GM10847 (cell line): ENCODE measurements at regions not wholly inside any gene's neighbourhood (a gene's known extent, or its start where the extent isn't known, plus 50 kb on each side); places are given as distances from the start of the nearest gene placed in this dataset.

Experiments
- POLR2A ChIP-seq: IDR thresholded peaks from 2 replicates; pipeline ENCODE4 v1.6.1; 2011; ENCODE audit not compliant: insufficient read length; ENCODE audit errors: extremely low read depth

- no peak for TF ChIP-seq POLR2A
Measured at GRCh38 chr5:124621279-124621678, 125.2 kb downstream of the ZNF608 start.

GRCh38 chr5:124620743-124621142, 125.7 kb downstream of the ZNF608 start:
- TF ChIP-seq POLR2A: no peak

- TF ChIP-seq POLR2A: no peak
Measured at GRCh38 chr5:124619121-124619520, 127.3 kb downstream of the ZNF608 start.

GRCh38 chr5:124617787-124618186, 128.7 kb downstream of the ZNF608 start:
- no peak for TF ChIP-seq POLR2A

GRCh38 chr5:124614836-124615385, 131.5 kb downstream of the ZNF608 start:
- no peak for TF ChIP-seq POLR2A

- no peak for TF ChIP-seq POLR2A
Measured at GRCh38 chr5:124614105-124614504, 132.3 kb downstream of the ZNF608 start.

GRCh38 chr5:124613273-124613953, 133.0 kb downstream of the ZNF608 start:
- TF ChIP-seq POLR2A: no peak

GRCh38 chr5:124612023-124612422, 134.4 kb downstream of the ZNF608 start:
- TF ChIP-seq POLR2A: no peak

GRCh38 chr5:124606543-124606942, 139.9 kb downstream of the ZNF608 start:
- TF ChIP-seq POLR2A: no peak

- TF ChIP-seq POLR2A: no peak
Measured at GRCh38 chr5:124606093-124606492, 140.3 kb downstream of the ZNF608 start.

GRCh38 chr5:124605541-124605940, 140.9 kb downstream of the ZNF608 start:
- no peak for TF ChIP-seq POLR2A

- no peak for TF ChIP-seq POLR2A
Measured at GRCh38 chr5:124604419-124604818, 142.0 kb downstream of the ZNF608 start.

GRCh38 chr5:124602925-124603650, 143.4 kb downstream of the ZNF608 start:
- no peak for TF ChIP-seq POLR2A

- TF ChIP-seq POLR2A: no peak
Measured at GRCh38 chr5:124599028-124599973, 147.1 kb downstream of the ZNF608 start.
